HG03097 (cell line): ENCODE measurements at regions not wholly inside any gene's neighbourhood (a gene's known extent, or its start where the extent isn't known, plus 50 kb on each side); places are given as distances from the start of the nearest gene placed in this dataset.

Experiments
- ATAC-seq: cut with Tn5 transposase; IDR thresholded peaks from one replicate; pipeline ENCODE4 v1.9.1; 2021; ENCODE audit not compliant: unreplicated experiment, low FRiP score

GRCh38 chr7:33725111-33726025 lies 180.0 kb upstream of the BMPER start:
- no peak for ATAC-seq

- ATAC-seq: no peak
Observed at GRCh38 chr7:33726582-33726981, 178.8 kb upstream of the BMPER start.

- ATAC-seq: no peak
Observed at GRCh38 chr7:33727315-33727714, 178.0 kb upstream of the BMPER start.

- no peak for ATAC-seq
Observed at GRCh38 chr7:33728873-33729551, 176.3 kb upstream of the BMPER start.

GRCh38 chr7:33729726-33730125 lies 175.6 kb upstream of the BMPER start:
- ATAC-seq: no peak

GRCh38 chr7:33730958-33731357 lies 174.4 kb upstream of the BMPER start:
- no peak for ATAC-seq

- ATAC-seq: no peak
Observed at GRCh38 chr7:33731912-33732311, 173.4 kb upstream of the BMPER start.

- no peak for ATAC-seq
Observed at GRCh38 chr7:33732462-33732861, 172.9 kb upstream of the BMPER start.

- ATAC-seq: no peak
Observed at GRCh38 chr7:33733870-33734650, 171.3 kb upstream of the BMPER start.

- ATAC-seq: no peak
Observed at GRCh38 chr7:33735403-33735802, 169.9 kb upstream of the BMPER start.

GRCh38 chr7:33736521-33737221 lies 168.7 kb upstream of the BMPER start:
- no peak for ATAC-seq

GRCh38 chr7:33738260-33738935 lies 166.9 kb upstream of the BMPER start:
- no peak for ATAC-seq

- no peak for ATAC-seq
Observed at GRCh38 chr7:33739286-33739685, 166.1 kb upstream of the BMPER start.

GRCh38 chr7:33742521-33742920 lies 162.8 kb upstream of the BMPER start:
- no peak for ATAC-seq

GRCh38 chr7:33742999-33743587 lies 162.2 kb upstream of the BMPER start:
- ATAC-seq: no peak

GRCh38 chr7:33743594-33743993 lies 161.7 kb upstream of the BMPER start:
- no peak for ATAC-seq

- ATAC-seq: no peak
Observed at GRCh38 chr7:33744293-33745075, 160.9 kb upstream of the BMPER start.

- ATAC-seq: no peak
Observed at GRCh38 chr7:33745934-33746333, 159.4 kb upstream of the BMPER start.

- no peak for ATAC-seq
Observed at GRCh38 chr7:33748793-33749192, 156.5 kb upstream of the BMPER start.
